Fibroblast of gingiva (primary cell): ENCODE measurements at regions not wholly inside any gene's neighbourhood (a gene's known extent, or its start where the extent isn't known, plus 50 kb on each side); places are given as distances from the start of the nearest gene placed in this dataset.

Experiments used
- DNase-seq: peaks from one replicate; pipeline ENCODE4 v3.0.0-alpha.2; 2011; ENCODE audit warnings: low read depth

DNA sequence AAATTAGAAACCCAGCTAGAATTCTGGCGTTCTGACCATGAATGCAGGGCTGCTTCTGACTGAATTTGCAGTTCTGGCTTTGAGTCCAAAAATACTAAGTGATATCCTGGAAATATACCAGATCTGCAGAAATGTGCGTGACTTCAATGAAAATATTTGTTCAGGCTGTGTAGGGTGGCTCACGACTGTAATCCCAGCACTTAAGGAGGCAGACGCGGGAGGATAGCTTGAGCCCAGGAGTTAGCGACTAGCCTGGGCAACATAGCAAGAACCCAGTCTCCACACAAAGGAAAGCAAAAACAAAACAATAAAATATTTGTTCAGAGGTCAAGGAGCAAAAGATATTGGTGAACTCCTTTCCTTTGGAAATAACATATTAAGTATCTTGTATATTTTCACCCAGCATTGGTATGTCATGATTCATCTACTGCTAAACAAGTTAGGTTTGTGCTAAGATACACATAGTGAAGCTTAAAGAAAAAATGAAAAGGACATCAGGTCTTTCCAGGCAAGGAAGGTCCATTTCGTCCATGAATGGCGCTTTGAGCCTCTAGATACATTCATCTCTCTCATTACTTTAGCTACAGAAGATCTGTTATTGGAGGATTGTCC lies 239.2 kb downstream of the CMPK2 start:
- no peak for DNase-seq

- DNase-seq, result no peak
These were observed 238.4 kb downstream of the CMPK2 start for GRCh38 chr2:6627316-6627715.

DNA sequence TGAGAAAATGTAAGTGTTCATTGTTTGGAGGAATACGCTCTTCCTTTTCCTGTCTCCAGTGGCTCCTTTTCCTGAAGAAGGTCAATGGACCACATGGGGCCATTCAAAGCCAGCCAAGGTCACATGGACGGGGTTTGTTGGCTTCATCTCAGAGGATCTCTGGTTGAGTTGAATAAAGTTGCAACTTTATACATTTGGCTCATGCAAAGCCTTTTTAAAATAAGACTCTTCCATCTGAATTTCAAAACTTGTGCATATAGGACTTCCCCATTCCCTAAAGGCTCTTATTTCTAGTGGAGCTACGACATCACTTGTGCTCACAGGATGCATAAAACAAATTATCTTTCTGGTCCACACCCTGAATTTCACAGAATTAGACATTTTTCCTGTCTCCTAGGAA lies 235.5 kb downstream of the CMPK2 start:
- no peak for DNase-seq

GRCh38 chr2:6635296-6635695 lies 230.4 kb downstream of the CMPK2 start:
- no peak for DNase-seq

- no peak for DNase-seq
These were observed 228.4 kb downstream of the CMPK2 start for GRCh38 chr2:6637330-6637729.

DNA sequence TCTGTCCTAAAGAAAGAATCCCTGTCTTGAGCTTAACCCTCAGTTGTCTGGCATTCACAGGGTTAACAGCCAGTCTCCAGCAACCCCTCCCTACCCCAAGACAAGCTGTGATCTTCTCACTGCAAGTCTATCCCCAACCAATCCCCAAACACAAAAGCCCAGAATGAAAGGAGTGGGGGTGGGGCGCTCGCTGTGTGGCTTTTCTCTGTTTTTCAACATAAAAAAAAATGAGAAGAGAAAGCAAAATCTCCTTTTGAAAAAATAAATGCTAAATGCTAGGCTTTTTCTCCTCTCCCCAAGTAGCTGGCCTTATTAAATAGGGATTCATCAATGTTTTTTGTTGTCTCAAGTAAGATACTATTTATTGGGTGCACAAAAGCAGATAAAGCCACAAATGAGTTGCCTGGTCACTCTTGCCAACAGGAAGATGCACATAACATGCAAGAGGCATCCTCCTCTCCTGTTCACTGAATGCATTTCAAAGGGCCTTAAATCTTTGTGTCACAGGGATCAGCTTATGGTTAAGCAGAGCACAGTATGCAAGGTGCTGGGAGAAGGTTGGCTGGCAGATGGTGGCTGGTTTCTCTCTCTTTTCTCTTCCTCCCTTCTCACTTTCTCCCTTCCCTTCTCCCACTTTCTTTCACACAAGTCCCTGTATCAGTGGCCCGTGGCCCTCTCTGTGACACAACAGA lies 225.6 kb downstream of the CMPK2 start:
- no peak for DNase-seq

GRCh38 chr2:6640621-6641015 lies 225.1 kb downstream of the CMPK2 start:
- DNase-seq, result no peak

DNA sequence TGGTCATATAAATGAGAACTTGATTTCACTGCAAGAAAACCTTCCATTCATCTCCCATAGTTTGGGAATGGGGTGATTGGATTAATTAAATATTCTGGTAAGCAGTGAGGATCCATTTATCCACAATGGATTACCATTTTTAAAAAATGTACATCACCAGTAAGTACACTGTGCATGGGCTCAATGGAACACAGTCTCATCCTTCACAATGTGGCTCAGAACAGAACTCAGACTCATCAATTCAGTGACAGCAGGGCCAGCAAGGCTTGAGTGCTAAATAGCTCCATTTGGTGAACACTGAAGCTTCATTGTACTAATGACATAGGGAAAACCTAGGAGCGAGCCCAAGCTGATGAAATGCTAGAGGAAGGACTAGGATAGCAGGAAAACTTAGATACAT lies 223.8 kb downstream of the CMPK2 start:
- no peak for DNase-seq

GRCh38 chr2:6644261-6644660 lies 221.4 kb downstream of the CMPK2 start:
- no peak for DNase-seq

DNA sequence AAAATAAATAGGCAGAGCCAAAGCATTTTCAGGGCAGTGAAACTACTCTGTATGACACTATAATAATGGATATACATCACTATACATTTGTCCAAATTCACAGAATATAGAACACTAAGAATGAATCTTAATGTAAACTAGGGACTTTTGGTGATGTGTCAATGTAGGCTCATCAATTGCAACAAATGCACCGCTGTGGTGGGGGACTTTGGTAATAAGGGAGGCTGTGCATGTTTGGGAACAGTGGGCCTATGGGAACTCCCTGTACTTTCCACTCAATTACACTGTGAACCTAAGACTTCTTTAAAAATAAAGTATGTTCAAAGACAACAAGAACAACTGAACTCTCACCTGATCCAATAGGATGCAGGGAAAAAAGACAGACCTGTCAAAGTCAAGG lies 220.7 kb downstream of the CMPK2 start:
- no peak for DNase-seq

DNA sequence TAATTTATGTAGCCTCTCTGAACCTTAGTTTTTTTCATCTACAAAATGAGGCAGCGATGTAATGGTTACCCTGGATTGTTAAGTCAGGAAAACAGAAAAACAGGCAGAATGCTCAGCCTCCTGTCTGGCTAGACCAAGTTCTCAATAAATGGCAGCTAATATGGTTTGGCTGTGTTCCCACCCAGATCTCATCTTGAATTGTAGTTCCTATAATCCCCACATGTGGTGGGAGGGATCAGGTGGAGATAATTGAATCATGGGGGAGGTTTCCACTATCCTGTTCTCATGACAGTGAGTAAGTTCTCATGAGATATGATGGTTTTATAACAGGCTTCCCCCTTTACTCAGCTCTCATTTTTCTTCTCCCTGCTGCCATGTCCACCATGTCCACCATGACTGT lies 220.0 kb downstream of the CMPK2 start:
- DNase-seq, result no peak

- no peak for DNase-seq
These were observed 218.7 kb downstream of the CMPK2 start for GRCh38 chr2:6647046-6647445.

- DNase-seq, result no peak
These were observed 217.0 kb downstream of the CMPK2 start for GRCh38 chr2:6648596-6649247.

DNA sequence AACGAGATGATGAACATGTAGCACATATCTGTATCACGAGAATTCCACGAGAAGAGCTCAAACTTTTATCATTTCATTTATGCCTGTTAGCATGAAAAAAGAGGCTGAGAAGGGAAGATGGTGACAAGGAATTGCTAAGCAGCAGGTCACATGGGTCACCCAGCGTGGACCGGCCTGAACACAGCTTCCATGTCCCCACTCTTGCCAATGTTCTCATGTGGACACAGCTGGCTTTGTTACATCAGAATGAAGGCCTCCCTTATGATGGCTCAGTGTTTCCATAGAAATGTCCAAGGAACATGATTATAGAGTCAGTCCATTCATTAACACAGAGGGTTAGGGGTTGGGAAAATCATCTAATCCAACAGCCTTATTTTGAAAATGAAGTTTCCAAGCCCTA lies 215.4 kb downstream of the CMPK2 start:
- DNase-seq, result no peak

DNA sequence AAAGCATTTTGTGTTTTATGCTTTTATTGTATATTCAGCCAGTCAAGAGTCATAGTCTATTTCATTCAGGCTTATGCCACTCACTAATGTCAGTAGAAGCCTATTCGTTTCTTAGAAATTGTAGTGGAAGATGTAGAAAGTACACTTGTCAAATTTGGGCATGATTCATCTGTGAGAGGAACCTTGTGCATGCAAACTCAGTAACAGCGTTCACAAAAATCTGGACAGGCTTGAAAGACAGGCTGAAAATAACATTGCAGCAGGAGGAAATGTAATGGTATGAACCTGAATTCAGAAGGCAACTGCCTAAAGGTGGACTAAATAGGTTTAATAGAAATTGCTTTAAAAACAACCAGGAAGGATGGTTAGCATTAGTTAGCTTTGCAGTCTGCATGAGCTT lies 213.5 kb downstream of the CMPK2 start:
- no peak for DNase-seq

- no peak for DNase-seq
These were observed 212.4 kb downstream of the CMPK2 start for GRCh38 chr2:6653281-6653750.

GRCh38 chr2:6654279-6654678 lies 211.4 kb downstream of the CMPK2 start:
- no peak for DNase-seq

GRCh38 chr2:6656633-6657032 lies 209.1 kb downstream of the CMPK2 start:
- DNase-seq, result no peak

- DNase-seq, result no peak
These were observed 208.6 kb downstream of the CMPK2 start for GRCh38 chr2:6657136-6657535.

DNA sequence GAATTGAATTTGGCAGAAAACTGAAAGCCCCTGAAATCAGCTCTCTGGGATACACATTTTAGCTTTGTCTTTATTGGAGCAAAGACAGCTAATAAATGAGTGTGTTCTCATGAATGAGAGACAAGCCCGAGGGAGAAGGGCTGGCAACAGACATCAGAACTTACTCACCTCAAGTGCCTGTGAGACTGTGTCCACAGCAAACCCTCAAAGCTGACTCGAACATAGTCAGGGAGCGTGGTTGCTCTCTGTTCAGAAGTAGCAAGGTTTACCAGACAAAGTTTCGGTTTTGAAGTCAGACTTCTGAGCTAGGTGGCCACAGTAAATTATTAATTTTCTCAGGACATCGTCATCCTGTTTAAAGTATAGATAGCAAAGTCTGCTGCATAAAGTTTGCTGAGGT lies 207.9 kb downstream of the CMPK2 start:
- DNase-seq, result no peak

DNA sequence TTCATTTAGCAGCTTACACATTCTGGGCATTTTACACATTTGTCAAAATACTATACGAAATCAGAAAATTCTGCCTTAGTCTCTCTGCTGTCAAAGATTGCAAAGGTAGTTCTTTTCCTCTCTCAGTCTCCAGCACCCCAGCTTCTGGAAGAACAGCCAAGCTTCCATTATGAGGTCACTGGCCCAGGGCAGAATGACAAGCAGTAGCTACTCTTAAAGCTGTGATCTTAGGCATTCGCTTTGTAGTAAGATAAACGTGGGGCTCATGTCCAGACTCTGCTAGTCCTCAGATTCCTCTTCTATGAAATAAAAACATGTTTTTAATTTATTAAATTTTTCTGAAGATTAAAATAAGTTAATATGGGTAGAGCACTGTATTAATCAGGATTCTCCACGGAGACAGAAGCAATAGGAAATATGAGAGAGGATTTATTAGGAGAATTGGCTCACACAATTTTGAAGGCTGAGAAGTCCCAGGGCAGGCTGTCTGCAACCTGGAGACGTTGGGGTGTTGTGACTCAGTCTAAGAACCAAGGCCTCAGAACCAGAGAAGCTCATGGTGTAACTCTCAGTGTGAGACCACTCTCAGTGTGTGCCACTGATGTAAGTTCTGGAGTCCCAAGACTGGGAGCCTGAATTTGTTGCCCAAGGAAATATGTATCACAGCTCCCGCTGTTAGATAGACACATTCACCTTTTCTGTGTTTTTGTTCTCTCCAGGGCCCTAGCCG lies 201.2 kb downstream of the CMPK2 start:
- no peak for DNase-seq

DNA sequence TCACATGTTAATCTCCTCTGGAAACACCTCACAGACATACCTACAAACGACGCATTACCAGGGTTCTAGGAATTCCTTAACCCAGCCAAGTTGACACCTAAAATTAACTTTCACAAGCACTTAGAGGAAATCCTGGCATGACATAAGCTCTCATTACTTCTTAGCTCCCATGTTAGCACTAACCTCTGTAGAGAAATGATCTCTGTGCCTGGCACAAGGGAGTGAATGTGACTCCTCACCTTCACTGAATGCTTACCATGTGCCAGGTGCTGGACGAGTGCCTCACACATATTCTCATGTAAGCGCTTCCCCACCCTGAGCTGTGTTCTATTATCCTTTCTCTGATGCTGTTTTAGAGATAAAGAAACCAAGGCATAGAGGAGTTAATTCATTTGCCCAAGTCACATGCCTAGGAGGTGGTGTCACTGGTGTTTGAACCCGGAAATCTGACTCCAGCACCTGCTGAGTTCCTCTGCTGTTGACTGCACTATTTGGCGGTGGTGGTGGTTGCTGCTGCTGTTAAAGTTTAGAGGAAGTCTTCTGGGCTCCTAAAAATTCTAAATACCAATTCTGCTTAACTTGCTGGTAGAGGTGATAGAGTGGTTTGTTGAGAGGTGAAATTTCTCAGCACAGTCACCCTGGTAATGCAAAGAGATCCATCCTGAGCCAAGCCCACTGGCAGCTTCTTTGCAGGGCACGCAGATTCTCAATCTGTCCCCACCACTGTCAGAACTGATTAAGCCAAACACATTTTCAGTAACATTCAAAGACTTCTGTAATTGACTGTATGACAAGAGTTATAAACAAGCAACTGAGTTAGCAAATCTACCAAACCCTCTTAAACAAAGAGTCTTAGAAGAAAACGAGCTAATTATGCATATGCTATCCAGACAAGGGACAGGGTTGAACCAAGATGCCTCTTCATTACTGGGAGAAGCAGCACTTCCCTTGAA lies 200.3 kb downstream of the CMPK2 start:
- DNase-seq, result no peak
